Loucy (cell line): ENCODE measurements at regions not wholly inside any gene's neighbourhood (a gene's known extent, or its start where the extent isn't known, plus 50 kb on each side); places are given as distances from the start of the nearest gene placed in this dataset.

Experiments used
- CTCF ChIP-seq: fragments of 200-600 bp; sonication (generic); conservative IDR thresholded peaks from 2 replicates; pipeline ENCODE4 v1.5.1; 2014; ENCODE audit warnings: mild to moderate bottlenecking, antibody characterized with exemption, low read length
- EZH2phosphoT487 ChIP-seq: fragments of 200-600 bp; IDR thresholded peaks from 2 replicates; pipeline ENCODE4 v1.6.1; 2018; ENCODE audit warnings: antibody characterized with exemption, mild to moderate bottlenecking, moderate library complexity, borderline replicate concordance

GRCh38 chr1:75083223-75083622, 51.0 kb upstream of the LHX8 start:
- TF ChIP-seq CTCF (no peak), EZH2phosphoT487 (no peak)
